ENCODE measurements at regions not wholly inside any gene's neighbourhood (a gene's known extent, or its start where the extent isn't known, plus 50 kb on each side); places are given as distances from the start of the nearest gene placed in this dataset.

GRCh38 chr13:82370316-82370715, 1512.0 kb downstream of the SLITRK1 start:
- H3K36me3 ChIP-seq (ENCODE audit: insufficient read depth, low read length) = no peaks in the 10 kb centered on the region
- no peak for TF ChIP-seq FOXP2 (optimal IDR thresholded peaks at IDR 0.05; ENCODE audit: control extremely low read depth, extremely low read length, insufficient read depth)
- TF ChIP-seq POLR2AphosphoS5 (IDR thresholded peaks at IDR 0.05; ENCODE audit: borderline replicate concordance, low read depth, low read length) = no peak
- no peak for TF ChIP-seq EZH2 (IDR thresholded peaks at IDR 0.05)
- H3K9me3 ChIP-seq (ENCODE audit: low read depth, low read length) = peaks cover 3% of the 10 kb centered on the region; the same call in 1 of the 2 replicates
- H3K27ac ChIP-seq = no peak overlapping the region
- no peak overlapping the region for H3K9ac ChIP-seq (ENCODE audit: insufficient read length)
- no peak overlapping the region for H3K4me3 ChIP-seq
- DNase-seq (ENCODE audit: low read depth, low spot score) = no peak

- DNase-seq (ENCODE audit: low read depth, low spot score) = no peak
- TF ChIP-seq POLR2AphosphoS5 (IDR thresholded peaks at IDR 0.05; ENCODE audit: borderline replicate concordance, low read depth, low read length) (no peak), FOXP2 (optimal IDR thresholded peaks at IDR 0.05; ENCODE audit: control extremely low read depth, extremely low read length, insufficient read depth) (no peak), EZH2 (IDR thresholded peaks at IDR 0.05) (no peak)
- no peak overlapping the region for H3K27ac ChIP-seq
- H3K4me3 ChIP-seq = no peak overlapping the region
- H3K36me3 ChIP-seq (ENCODE audit: insufficient read depth, low read length) = no peaks in the 10 kb centered on the region
- H3K9me3 ChIP-seq (ENCODE audit: low read depth, low read length) = peaks cover 3% of the 10 kb centered on the region
- H3K9ac ChIP-seq (ENCODE audit: insufficient read length) = no peak overlapping the region
Measured at GRCh38 chr13:82364525-82364924, 1517.7 kb downstream of the SLITRK1 start.

GRCh38 chr13:82358284-82358683, 1524.0 kb downstream of the SLITRK1 start:
- TF ChIP-seq EZH2 (IDR thresholded peaks at IDR 0.05) (no peak), FOXP2 (optimal IDR thresholded peaks at IDR 0.05; ENCODE audit: control extremely low read depth, extremely low read length, insufficient read depth) (no peak), POLR2AphosphoS5 (IDR thresholded peaks at IDR 0.05; ENCODE audit: borderline replicate concordance, low read depth, low read length) (no peak)
- no peak overlapping the region for H3K27ac ChIP-seq
- no peaks in the 10 kb centered on the region; the same call in 1 of the 2 replicates for H3K9me3 ChIP-seq (ENCODE audit: low read depth, low read length)
- H3K4me3 ChIP-seq = no peak overlapping the region
- no peaks in the 10 kb centered on the region for H3K36me3 ChIP-seq (ENCODE audit: insufficient read depth, low read length)
- DNase-seq (ENCODE audit: low read depth, low spot score) = no peak
- H3K9ac ChIP-seq (ENCODE audit: insufficient read length) = no peak overlapping the region

GRCh38 chr13:82356667-82357410, 1525.4 kb downstream of the SLITRK1 start:
- Histone ChIP-seq H3K9me3 (ENCODE audit: low read depth, low read length) (no peaks in the 10 kb centered on the region; the same call in 1 of the 2 replicates), H3K4me3 (no peak overlapping the region), H3K9ac (ENCODE audit: insufficient read length) (no peak overlapping the region), H3K36me3 (ENCODE audit: insufficient read depth, low read length) (no peaks in the 10 kb centered on the region), H3K27ac (no peak overlapping the region)
- DNase-seq (ENCODE audit: low read depth, low spot score) = no peak
- TF ChIP-seq FOXP2 (optimal IDR thresholded peaks at IDR 0.05; ENCODE audit: control extremely low read depth, extremely low read length, insufficient read depth) = no peak
- TF ChIP-seq EZH2 (IDR thresholded peaks at IDR 0.05) = no peak
- TF ChIP-seq POLR2AphosphoS5 (IDR thresholded peaks at IDR 0.05; ENCODE audit: borderline replicate concordance, low read depth, low read length) = no peak

GRCh38 chr13:82344867-82345266, 1537.4 kb downstream of the SLITRK1 start:
- no peaks in the 10 kb centered on the region for H3K9me3 ChIP-seq (ENCODE audit: low read depth, low read length)
- no peak overlapping the region for H3K4me3 ChIP-seq
- TF ChIP-seq POLR2AphosphoS5 (IDR thresholded peaks at IDR 0.05; ENCODE audit: borderline replicate concordance, low read depth, low read length) = no peak
- peak overlapping the region; percentile 70 for H3K27ac ChIP-seq
- no peaks in the 10 kb centered on the region for H3K36me3 ChIP-seq (ENCODE audit: insufficient read depth, low read length)
- no peak for DNase-seq (ENCODE audit: low read depth, low spot score)
- H3K9ac ChIP-seq (ENCODE audit: insufficient read length) = no peak overlapping the region

GRCh38 chr13:82341116-82341515, 1541.2 kb downstream of the SLITRK1 start:
- no peaks in the 10 kb centered on the region for H3K9me3 ChIP-seq (ENCODE audit: low read depth, low read length)
- no peak overlapping the region for H3K27ac ChIP-seq
- H3K4me3 ChIP-seq = no peak overlapping the region
- no peak for TF ChIP-seq POLR2AphosphoS5 (IDR thresholded peaks at IDR 0.05; ENCODE audit: borderline replicate concordance, low read depth, low read length)
- no peak for TF ChIP-seq FOXP2 (optimal IDR thresholded peaks at IDR 0.05; ENCODE audit: control extremely low read depth, extremely low read length, insufficient read depth)
- DNase-seq (ENCODE audit: low read depth, low spot score) = no peak
- no peaks in the 10 kb centered on the region for H3K36me3 ChIP-seq (ENCODE audit: insufficient read depth, low read length)
- H3K9ac ChIP-seq (ENCODE audit: insufficient read length) = no peak overlapping the region

GRCh38 chr13:82330499-82330898, 1551.8 kb downstream of the SLITRK1 start:
- TF ChIP-seq EZH2 (IDR thresholded peaks at IDR 0.05) = no peak
- H3K4me3 ChIP-seq = no peak overlapping the region
- no peak overlapping the region for H3K9ac ChIP-seq (ENCODE audit: insufficient read length)
- no peaks in the 10 kb centered on the region for H3K36me3 ChIP-seq (ENCODE audit: insufficient read depth, low read length)
- H3K9me3 ChIP-seq (ENCODE audit: low read depth, low read length) = no peaks in the 10 kb centered on the region
- H3K27ac ChIP-seq = no peak overlapping the region
- DNase-seq (ENCODE audit: low read depth, low spot score) = no peak

- TF ChIP-seq FOXP2 (optimal IDR thresholded peaks at IDR 0.05; ENCODE audit: control extremely low read depth, extremely low read length, insufficient read depth) (no peak), EZH2 (IDR thresholded peaks at IDR 0.05) (no peak), POLR2AphosphoS5 (IDR thresholded peaks at IDR 0.05; ENCODE audit: borderline replicate concordance, low read depth, low read length) (no peak)
- DNase-seq (ENCODE audit: low read depth, low spot score) = no peak
Measured at GRCh38 chr13:82323101-82323500, 1559.2 kb downstream of the SLITRK1 start.

GRCh38 chr13:82305588-82305987, 1576.7 kb downstream of the SLITRK1 start:
- no peak for DNase-seq (ENCODE audit: low read depth, low spot score)
- Histone ChIP-seq H3K36me3 (ENCODE audit: insufficient read depth, low read length) (no peaks in the 10 kb centered on the region), H3K4me3 (no peak overlapping the region), H3K27ac (no peak overlapping the region), H3K9ac (ENCODE audit: insufficient read length) (no peak overlapping the region), H3K9me3 (ENCODE audit: low read depth, low read length) (no peaks in the 10 kb centered on the region)
- no peak for TF ChIP-seq EZH2 (IDR thresholded peaks at IDR 0.05)
- TF ChIP-seq FOXP2 (optimal IDR thresholded peaks at IDR 0.05; ENCODE audit: control extremely low read depth, extremely low read length, insufficient read depth) = no peak
- TF ChIP-seq POLR2AphosphoS5 (IDR thresholded peaks at IDR 0.05; ENCODE audit: borderline replicate concordance, low read depth, low read length) = no peak

More at GRCh38 chr13:82323101-82323500, 1559.2 kb downstream of the SLITRK1 start:
- H3K27ac ChIP-seq = no peak overlapping the region
- no peak overlapping the region for H3K4me3 ChIP-seq
- H3K9ac ChIP-seq (ENCODE audit: insufficient read length) = no peak overlapping the region
- H3K9me3 ChIP-seq (ENCODE audit: low read depth, low read length) = no peaks in the 10 kb centered on the region
- H3K36me3 ChIP-seq (ENCODE audit: insufficient read depth, low read length) = no peaks in the 10 kb centered on the region

Data from SK-N-MC (cell line).